ENCODE measurements at regions not wholly inside any gene's neighbourhood (a gene's known extent, or its start where the extent isn't known, plus 50 kb on each side); places are given as distances from the start of the nearest gene placed in this dataset.

DNA sequence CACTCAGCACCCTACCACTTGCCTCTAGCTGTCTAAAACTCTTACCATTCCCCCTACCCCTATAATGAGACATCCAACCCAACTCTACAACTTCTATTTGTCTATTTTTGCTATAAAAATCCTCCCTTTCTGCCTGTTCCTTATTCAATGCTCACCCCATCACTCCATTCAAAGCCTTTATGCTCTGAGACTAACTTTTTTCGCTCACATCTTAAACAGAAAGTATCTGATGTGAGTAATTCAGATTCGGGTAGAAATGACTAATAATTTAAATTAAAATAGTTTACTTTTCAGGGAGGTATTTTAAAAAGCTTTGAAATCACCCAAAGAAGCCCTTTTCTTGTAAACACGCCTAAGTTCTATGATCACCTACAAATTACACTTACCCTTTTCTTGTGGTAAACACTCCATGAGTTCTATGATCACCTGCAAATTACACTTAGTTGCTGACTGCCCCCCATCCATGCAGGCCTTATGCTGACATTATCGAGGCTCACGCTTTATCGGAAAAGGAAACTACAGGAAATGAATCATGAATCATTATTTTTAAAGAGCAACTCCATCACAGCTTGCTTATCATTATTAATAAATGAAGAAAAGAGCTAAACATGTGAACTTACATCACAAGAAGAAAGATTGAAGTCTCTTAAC, 168.7 kb upstream of the PPP1R2C start:
- no peak for DNase-seq

DNA sequence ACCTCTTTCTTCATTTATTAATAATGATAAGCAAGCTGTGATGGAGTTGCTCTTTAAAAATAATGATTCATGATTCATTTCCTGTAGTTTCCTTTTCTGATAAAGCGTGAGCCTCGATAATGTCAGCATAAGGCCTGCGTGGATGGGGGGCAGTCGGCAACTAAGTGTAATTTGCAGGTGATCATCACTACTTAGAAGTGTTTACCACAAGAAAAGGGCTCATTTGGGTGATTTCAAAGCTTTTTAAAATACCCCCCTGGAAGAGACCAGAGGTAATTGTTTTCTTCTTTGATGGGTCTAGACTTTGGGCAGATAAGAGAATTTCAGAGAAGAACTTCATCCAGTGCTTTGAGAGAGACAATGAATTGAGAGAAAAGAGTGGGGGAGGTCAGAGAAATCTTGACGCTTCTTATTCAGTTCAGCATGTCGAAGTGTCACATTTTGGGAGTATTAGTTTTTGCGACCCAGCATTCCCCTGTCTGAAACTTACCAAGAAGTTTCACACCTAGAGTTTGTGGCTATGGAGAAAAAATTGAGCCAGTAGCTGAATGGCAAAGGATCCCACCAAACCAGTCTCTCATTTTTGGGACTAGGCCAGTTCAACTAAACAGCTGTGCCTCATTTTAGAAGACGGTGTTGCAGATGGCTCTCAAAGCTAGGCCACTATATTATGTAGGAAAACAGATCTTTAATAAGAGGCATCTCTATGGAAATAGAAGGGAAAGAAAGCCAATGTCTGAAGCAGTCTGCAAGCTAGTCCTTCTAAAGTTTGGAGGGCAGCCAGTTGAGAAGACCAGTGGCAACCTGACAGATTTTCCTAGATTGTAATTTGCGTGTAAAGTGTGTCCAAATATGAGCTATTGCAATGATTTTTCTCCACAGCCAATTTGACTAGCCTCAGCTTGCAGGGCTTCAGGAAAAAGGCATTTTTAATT, 171.0 kb upstream of the PPP1R2C start:
- peak; percentile 15 for DNase-seq

DNA sequence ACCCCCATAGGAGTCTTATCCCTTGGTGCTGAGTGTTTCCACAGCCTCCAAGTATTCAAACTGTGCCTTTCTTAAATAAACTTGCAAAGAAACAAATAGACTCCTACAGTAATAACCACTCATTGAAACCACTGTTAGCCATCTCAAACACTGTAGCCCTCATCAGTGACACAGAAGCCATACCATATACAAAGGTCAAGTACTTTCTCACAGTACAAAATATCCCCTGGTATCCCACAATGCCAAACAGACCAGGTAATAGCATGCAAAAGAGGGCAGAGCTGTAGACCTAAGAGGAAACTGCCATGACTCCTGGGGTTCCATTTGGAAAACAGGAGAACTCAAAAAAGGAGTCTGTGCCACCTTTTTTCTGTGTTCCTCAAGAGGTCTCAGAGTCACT, 173.8 kb upstream of the PPP1R2C start:
- DNase-seq: no peak

DNA sequence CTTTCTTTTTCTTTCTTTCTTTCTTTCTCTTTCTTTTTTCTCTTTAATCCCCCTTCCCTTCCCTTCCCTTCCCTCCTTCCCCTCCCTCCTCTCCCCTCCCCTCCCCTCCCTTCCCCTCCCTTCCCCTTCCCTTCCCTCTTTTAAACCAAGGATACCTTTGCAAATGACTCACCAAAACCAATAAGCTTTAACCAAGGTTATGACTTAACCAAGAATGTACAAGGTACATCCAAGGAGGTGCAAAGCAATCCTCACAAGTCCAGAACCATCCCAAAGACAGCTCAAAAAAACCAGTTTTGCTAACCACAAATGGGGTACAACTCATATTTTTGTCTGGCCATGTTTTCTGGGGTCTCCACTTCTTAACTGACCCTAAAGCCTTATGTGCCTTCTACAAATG, 174.7 kb upstream of the PPP1R2C start:
- no peak for DNase-seq

DNA sequence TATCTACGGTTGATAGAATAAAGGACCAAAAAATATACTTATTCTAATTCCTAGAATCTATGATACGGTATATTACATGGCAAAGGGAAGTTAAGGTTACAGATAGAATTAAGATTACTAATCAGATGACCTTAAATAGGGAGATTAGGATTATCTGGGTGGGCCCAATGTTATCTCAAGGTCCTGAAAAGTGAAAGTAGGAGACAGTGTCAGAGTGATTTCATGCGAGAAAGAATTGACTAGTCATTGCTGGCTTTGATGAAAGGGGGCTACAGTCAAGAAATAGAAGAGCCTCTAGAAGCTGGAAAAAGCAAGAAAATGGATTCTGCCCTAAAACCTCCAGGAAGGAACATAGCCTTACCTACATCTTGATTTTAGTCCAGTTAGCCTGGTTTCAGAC, 176.9 kb upstream of the PPP1R2C start:
- no peak for DNase-seq

DNA sequence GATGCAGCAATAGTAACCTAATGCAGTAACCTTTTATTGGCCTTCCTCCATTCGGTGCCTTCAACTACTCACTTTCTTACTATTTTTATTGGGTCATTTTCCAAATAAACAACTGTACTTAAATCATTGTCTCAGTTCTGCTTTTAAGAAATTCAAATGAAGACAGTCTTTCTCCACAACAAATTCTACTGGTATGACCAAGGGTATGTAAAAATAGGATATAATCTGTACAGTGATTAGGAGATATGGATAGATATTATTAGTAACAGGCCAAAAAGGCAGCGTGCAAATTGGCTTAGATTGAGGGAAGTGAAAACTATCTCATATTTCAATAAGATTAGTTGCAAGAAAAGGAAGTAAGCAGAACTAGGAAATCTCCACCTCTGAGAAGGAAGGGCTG, 177.4 kb upstream of the PPP1R2C start:
- DNase-seq: no peak

DNA sequence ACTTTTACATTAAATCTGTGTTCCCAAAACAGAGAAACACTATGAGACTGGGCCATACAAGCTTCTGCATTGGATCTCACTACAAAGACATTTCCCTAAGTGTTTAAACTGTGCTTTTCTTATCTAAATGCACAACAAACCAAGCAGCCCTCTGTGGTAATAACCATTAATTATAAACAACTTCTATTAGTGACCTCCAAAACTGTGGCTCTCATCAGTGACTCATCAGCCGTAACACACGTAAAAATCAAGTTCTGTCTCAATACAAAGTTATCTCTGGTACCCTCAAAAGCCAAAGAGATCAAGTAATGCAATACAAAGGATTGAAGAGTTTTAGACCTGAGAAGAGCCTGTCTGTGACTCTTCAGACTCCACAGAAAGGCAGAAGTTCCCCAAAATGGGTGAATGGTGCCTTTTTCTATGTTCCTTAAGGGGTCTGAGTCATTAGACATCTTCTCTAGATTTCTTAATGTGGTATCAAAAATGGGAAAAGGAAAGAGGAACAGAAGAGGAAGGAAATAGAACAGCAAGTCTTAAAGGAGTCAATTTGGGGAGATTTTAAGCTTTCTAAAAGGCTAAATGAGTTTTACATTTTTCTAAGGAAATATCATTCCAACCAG, 189.8 kb upstream of the PPP1R2C start:
- DNase-seq: no peak

DNA sequence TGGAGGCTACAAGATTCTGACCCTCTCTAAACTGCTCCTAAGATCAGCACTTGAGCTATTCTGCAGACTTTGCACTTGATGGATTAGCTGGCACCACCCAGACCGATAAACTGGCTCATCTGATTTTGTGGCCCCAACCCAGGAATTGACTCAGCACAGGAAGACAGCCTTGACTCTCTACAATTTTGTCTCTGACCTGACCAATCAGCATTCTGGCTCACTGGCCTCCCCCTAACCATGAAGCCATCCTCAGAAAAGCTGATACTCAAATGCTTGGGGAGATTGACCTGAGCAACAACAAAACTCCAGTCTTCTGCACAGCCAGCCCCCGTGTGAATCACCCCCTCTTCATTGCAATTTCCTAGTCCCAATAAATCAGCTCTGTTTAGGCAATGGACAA, 195.4 kb upstream of the PPP1R2C start:
- no peak for DNase-seq

DNA sequence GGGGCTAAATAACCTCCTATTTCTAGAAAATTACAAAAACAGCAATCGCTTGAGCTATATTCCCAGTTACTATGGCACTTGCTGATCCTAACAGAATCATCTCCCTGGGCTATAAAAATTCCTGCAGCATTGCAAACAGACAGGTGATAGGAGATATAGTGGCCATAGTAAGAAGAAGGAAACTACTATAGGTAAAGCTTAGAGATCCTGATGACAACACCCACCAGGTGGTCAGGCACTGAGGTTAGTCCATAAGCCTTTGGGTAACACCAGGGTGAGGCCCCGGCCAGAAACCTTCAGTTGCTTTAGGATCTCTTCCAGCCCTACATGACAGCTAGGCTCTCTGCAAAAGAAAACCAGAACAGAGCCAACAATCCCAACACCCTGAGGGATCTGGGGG, 197.9 kb upstream of the PPP1R2C start:
- DNase-seq: no peak

DNA sequence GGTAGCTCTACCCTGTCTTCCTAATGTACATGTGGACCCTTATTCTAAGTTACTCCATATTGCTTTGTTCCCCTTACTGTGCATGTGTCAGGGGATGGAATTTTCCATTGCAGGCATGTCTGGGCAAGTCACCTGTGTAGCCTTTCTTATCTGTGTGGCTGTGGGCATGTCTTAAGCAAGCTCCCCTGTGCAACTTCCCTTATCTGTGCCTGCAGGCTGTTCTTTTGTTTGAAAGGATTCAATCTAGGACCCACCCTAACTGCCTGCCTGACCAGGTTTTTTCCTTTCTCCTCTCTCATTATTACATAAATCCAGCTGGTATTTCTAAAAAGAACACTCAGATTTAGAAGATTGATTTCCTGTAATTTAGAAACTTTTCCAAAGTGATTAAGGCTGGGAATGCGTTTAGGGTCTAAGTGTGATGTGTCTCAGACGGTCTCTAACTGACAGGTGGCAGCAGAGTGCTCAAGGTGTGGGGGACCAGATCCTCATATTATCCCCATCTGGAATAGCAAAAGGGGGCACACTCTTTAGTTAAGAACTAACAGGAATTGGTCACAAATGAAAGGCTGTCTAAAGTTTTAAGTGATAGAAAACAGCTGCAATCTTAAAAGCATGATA, 198.9 kb upstream of the PPP1R2C start:
- DNase-seq: no peak

DNA sequence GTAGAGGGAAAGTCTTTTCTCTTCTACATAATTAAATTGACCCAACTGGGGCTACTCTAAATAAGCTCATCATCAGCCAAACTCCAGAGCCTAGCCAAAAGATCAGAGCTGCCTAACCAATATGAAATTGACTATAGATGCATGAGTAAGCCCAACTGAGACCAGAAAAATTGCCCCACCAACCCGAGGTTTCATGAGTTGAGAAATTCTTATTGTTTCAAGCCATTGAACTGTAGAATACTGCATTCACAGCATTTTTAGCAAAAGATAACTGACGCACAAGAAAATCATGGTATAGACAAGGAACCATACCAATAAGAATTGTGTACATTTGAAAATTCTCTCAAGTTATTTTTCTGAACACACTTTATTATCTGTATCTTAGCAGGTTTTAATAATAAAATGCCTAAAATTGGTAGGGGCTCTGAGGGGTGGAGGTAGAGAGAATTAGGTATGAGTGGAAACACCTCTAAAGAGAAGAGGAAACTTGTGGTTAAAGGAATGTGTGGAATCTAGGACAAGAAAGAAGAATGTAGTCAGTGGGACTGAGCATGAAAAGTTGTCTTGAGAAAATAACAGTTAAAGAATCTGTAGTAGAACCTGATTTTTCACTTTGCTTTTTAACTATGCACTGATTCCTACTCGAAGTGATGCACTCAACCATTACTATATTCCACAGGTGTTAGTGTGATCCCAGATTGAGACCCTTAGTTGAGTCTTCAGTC, 200.9 kb upstream of the PPP1R2C start:
- no peak for DNase-seq

DNA sequence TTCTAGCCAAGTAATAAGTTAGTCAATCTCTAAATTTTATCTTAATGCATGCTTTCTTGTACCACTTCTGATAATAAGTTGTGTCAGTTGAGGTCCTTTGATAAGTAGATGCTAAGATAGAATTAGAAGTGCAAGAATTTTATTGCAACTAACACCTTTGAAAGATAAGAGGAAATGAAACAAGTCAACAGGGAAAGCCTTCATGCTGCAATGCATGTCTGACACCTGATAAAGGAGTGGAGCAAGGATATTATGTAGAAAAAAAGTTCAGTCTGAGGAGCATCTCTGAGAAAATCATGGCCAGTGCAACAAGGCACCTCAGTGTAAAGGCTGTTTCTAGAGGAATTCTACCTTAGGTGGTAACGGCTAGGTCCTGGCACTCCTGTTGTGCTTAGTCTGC, 210.7 kb upstream of the PPP1R2C start:
- DNase-seq: no peak

DNA sequence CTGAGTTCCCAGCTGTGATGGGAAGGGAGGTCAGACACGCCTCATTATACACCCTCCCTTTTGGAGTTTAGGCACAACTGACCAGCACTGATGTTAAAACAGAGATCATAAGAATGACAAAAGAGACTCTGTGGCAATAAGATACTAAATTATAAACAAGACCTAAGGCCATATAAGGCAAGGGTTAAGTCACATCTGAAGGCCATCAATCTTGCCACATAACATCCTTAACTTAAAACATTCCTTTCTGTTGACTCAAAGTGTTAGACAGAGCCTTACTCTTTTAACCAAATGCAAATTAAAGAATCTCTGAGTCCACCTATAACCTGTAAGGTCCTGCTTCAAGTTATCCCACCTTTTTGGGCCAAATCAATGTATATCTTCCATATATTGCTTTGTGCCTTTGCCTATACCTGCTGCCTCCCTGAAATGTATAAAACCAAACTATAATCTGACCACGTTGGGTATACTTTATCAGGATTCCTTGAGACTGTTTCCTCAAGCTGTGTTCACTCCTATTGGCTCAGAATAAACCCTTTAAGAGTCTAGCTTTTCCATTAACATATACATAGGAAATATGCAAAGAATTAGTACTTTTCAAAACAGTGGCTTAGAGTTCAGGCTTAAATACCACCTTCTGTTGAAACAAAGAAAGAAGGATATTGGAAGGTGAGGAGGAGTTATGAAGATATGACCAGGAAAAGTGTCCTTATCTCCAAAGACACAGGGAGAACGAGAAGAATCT, 214.4 kb upstream of the PPP1R2C start:
- no peak for DNase-seq

DNA sequence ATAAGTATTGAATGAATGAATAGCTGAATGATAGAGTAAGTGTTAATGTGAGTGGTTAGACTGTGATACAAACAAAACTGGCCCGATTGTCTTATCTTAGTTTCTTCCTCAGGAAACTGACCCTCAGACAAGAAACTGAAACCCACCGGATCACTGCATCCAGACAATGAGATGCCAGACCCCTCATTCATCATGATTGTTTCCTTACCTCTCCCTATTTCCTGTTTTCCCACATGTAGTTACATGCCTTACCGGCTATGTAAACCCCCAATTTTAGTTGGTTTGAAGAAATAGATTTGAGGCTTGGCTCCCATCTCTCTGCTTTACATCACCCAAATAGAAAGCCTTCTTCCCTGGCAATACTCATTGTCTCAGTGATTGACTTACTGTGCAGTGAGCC, 218.9 kb upstream of the PPP1R2C start:
- DNase-seq: no peak

DNA sequence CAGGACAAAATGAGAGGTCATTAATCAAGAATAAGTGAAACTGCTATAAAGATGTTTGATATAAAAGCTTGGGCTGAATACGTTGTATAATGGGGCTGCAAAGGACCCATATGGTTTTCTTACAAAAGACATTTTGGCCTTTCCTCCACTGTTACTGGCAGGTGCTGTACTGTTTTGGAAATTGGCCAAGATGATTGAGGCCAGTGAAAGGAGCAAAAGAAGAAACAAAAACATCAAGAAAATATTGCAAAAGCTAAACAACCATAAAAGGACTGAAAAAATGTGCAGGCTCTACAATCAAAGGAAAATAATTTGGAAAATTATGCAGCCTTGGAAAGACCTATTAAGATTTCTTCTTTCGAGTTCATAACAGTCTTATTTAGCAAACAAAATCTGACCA, 222.2 kb upstream of the PPP1R2C start:
- no peak for DNase-seq

DNA sequence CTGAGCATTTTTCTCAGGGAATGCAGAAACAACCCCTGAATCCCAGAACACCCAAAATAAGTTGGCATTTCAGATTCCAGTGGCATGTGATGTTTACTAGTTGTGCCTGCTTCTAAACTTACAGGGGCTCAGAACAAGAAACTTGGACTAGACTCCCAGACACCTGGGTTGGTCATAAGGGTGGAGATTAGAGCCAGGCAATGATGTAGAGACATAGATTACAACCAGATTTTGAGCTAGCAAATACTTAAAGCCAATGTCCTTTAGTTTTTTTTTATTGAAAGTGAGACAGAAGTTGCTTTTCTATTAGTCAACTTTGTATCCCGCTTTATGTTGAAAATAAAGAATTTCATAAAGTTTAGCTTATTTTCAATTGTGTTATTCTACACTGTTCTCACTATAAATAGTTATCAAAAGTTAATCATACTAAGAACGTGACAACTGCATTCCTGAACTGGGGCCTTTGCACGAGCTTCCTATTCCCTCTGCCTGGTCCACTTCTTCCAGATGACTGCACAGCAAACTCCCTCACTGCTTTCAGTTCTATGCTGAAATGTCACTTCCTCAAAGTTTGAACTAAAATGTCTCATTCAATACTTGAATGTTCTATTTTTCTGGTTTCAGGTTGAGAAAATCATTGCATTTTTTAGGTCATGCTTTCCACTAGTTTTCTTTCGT, 224.7 kb upstream of the PPP1R2C start:
- DNase-seq: no peak

DNA sequence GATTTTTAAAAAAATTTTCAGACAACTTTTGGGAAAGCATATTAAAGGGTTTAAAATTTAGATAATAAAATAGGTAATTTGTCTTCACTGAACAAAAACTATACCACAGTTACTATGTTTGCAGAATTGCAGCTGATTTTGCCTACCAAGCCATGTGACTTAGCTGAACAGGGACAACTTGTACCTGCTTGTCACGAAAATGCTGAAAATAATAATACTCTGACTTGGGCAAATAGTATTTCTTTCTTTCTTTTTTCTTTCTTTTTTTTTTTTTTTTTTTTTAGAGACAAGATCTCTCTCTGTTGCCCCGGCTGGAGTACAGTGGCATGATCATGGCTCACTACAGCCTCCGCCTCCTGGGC, 225.2 kb upstream of the PPP1R2C start:
- DNase-seq: no peak

DNA sequence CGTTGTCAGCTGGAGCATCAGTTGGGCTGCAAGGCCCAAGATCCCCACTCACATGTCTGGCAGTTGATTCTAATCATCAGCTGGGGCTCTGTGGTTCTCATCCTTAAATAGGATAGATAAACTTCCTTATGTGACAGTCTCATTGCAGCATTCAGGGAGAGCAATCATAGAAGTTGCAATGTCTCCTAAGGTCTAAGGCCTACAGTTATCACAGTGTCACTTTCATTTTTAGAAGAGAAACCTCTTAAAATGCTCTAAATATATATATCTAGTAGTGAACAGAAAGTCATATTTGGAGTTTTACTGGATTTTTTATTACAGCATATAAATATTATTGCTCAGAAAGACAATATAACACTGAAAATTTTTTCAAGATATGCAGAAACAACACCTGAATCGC, 226.0 kb upstream of the PPP1R2C start:
- DNase-seq: no peak

DNA sequence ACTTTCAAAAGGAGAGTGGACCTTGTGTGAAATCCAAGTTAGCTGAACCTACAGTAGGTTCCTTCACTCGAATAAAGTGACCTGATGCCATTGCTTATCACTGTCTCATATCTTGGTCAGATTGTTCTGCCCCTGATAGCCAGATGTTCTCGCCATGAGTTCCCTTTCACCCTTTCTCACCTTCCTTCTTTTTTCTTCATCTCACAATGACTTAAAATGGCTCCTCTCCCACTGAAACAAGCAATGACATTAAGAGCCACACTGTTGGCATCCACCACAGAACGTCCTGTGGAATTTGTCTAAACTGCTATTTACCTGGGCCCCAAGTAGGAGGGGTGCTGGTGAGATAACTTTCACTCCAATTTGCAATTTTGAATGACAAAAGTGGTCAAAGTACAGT, 227.6 kb upstream of the PPP1R2C start:
- no peak for DNase-seq

DNA sequence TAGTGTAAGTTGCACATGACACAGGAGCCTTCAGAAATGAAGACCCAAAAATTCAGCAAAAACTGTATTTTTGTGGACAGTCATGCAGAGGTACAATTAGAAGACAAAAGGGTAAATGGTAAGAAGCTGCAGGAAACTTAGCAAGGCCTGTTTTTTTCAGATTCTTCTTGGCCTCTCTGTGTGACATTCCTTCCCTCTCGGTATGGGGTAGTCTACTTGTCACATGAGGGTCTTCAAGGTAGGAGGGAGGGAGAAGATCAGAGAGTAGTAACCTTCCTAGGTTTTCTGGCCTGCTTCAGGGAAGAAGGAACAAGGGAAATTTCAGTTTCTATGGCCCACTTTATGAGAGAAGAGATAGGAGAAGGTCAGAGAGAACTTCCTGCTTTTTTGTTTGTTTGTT, 230.4 kb upstream of the PPP1R2C start:
- no peak for DNase-seq

DNA sequence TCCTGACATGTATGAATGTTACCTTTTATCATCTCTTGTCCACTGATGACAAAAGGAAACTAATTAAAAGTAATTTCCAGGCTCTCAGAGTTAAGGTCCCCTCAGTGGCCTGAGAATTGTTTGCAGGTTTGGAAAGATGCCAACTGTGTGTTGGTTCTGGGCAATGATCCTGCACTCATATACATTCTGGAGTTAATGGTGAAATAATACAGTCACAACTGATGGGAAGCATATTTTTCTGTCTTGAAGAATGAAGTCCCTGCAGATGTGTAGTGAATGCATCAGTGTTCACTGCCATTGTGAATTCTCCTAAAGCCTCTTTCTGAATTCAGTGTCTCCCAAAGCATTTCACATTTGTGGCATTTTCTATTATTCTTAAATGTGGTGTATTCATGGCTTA, 238.1 kb upstream of the PPP1R2C start:
- DNase-seq: no peak

DNA sequence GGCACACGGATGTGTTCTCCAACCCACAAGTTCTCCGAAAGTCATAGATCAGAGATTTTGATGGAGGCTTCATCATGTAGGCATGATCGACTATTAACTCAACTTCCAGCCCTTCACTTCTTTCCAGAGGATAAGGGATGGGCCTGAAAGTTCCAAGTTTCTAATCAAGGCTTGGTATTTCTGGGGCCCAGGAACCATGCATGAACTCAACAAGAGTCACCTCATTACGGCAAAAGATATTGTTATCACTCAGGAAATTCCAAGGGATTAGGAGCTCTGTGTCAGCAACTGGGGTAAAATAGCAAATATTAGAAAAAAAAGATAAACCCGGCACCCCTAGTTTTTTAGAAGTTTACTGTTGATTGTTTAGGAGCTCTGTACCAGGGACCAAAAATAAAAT, 240.1 kb upstream of the PPP1R2C start:
- no peak for DNase-seq
